ENCODE measurements at regions not wholly inside any gene's neighbourhood (a gene's known extent, or its start where the extent isn't known, plus 50 kb on each side); places are given as distances from the start of the nearest gene placed in this dataset.

GRCh38 chr18:69217196-69218000, 183.3 kb upstream of the DOK6 start:
- POLR2A ChIA-PET: no interaction called here
- intact Hi-C loops (cut with DNase I, micrococcal nuclease): no loop called here
- Mint-ChIP-seq H3K27ac (no peak overlapping the region), H3K36me3 (ENCODE audit: low read depth) (no peaks in the 10 kb centered on the region), H3K4me1 (no peaks in the 10 kb centered on the region), H3K4me3 (no peak overlapping the region), H3K9me3 (ENCODE audit: low read depth) (no peaks in the 10 kb centered on the region), H3K27me3 (no peaks in the 10 kb centered on the region)
- CTCF ChIA-PET: interaction anchor here (0.6 kb wide), 1 partner anchor 150 kb away, joined by 3 read pairs; no protein-coding TSS in a partner anchor
- ATAC-seq: no peak
- no peak for DNase-seq

- intact Hi-C loops (cut with DNase I, micrococcal nuclease): no loop called here
- Mint-ChIP-seq H3K36me3 (ENCODE audit: low read depth) (no peaks in the 10 kb centered on the region), H3K9me3 (ENCODE audit: low read depth) (no peaks in the 10 kb centered on the region), H3K27ac (no peak overlapping the region), H3K4me1 (no peaks in the 10 kb centered on the region), H3K27me3 (no peaks in the 10 kb centered on the region), H3K4me3 (no peak overlapping the region)
- DNase-seq: no peak
- no peak for ATAC-seq
- ChIA-PET POLR2A (no interaction called here), CTCF (no interaction called here)
Observed at GRCh38 chr18:69220529-69220928, 180.2 kb upstream of the DOK6 start.

GRCh38 chr18:69222089-69222488, 178.6 kb upstream of the DOK6 start:
- Mint-ChIP-seq H3K4me1 (no peaks in the 10 kb centered on the region), H3K36me3 (ENCODE audit: low read depth) (no peaks in the 10 kb centered on the region), H3K9me3 (ENCODE audit: low read depth) (no peaks in the 10 kb centered on the region), H3K27me3 (no peaks in the 10 kb centered on the region), H3K27ac (no peak overlapping the region), H3K4me3 (no peak overlapping the region)
- intact Hi-C loops (cut with DNase I, micrococcal nuclease): no loop called here
- ATAC-seq (no peak), DNase-seq (no peak)
- POLR2A ChIA-PET: no interaction called here
- CTCF ChIA-PET: no interaction called here

GRCh38 chr18:69226971-69227370, 173.7 kb upstream of the DOK6 start:
- ATAC-seq (no peak), DNase-seq (no peak)
- no peaks in the 10 kb centered on the region for H3K27me3 Mint-ChIP-seq
- H3K9me3 Mint-ChIP-seq (ENCODE audit: low read depth): no peaks in the 10 kb centered on the region
- POLR2A ChIA-PET: no interaction called here
- intact Hi-C loops (cut with DNase I, micrococcal nuclease): loop anchor here in 1 of 2 experiments (2.0 kb wide), 1 partner anchor 20 kb away; no protein-coding TSS in a partner anchor
- no peak overlapping the region for H3K4me3 Mint-ChIP-seq
- H3K27ac Mint-ChIP-seq: no peak overlapping the region
- H3K36me3 Mint-ChIP-seq (ENCODE audit: low read depth): no peaks in the 10 kb centered on the region
- CTCF ChIA-PET: no interaction called here
- H3K4me1 Mint-ChIP-seq: no peaks in the 10 kb centered on the region

GRCh38 chr18:69230204-69230603, 170.5 kb upstream of the DOK6 start:
- no peaks in the 10 kb centered on the region for H3K9me3 Mint-ChIP-seq (ENCODE audit: low read depth)
- H3K27me3 Mint-ChIP-seq: no peaks in the 10 kb centered on the region
- no peaks in the 10 kb centered on the region for H3K4me1 Mint-ChIP-seq
- ChIA-PET CTCF (no interaction called here), POLR2A (no interaction called here)
- intact Hi-C loops (cut with DNase I, micrococcal nuclease): no loop called here
- no peaks in the 10 kb centered on the region for H3K36me3 Mint-ChIP-seq (ENCODE audit: low read depth)
- no peak for DNase-seq
- no peak overlapping the region for H3K4me3 Mint-ChIP-seq
- no peak overlapping the region for H3K27ac Mint-ChIP-seq
- ATAC-seq: no peak

- Mint-ChIP-seq H3K27ac (no peak overlapping the region), H3K36me3 (ENCODE audit: low read depth) (no peaks in the 10 kb centered on the region), H3K4me3 (no peak overlapping the region), H3K9me3 (ENCODE audit: low read depth) (no peaks in the 10 kb centered on the region), H3K27me3 (no peaks in the 10 kb centered on the region), H3K4me1 (no peaks in the 10 kb centered on the region)
- ChIA-PET CTCF (interaction anchor here (0.7 kb wide), 1 partner anchor 33 kb away, joined by 3 read pairs; no protein-coding TSS in a partner anchor), POLR2A (no interaction called here)
- DNase-seq: no peak
- no peak for ATAC-seq
- intact Hi-C loops (cut with DNase I, micrococcal nuclease): no loop called here
Observed at GRCh38 chr18:69233465-69234054, 167.1 kb upstream of the DOK6 start.

- ChIA-PET POLR2A (no interaction called here), CTCF (no interaction called here)
- DNase-seq (no peak), ATAC-seq (no peak)
- H3K27me3 Mint-ChIP-seq: peaks cover 2% of the 10 kb centered on the region
- no peaks in the 10 kb centered on the region for H3K36me3 Mint-ChIP-seq (ENCODE audit: low read depth)
- H3K4me1 Mint-ChIP-seq: no peaks in the 10 kb centered on the region
- H3K4me3 Mint-ChIP-seq: no peak overlapping the region
- no peak overlapping the region for H3K27ac Mint-ChIP-seq
- intact Hi-C loops (cut with DNase I, micrococcal nuclease): loop anchor here in 1 of 2 experiments (10.0 kb wide), 1 partner anchor 565 kb away; no protein-coding TSS in a partner anchor
- no peaks in the 10 kb centered on the region for H3K9me3 Mint-ChIP-seq (ENCODE audit: low read depth)
Observed at GRCh38 chr18:69239849-69240674, 160.6 kb upstream of the DOK6 start.

GRCh38 chr18:69246027-69246426, 154.7 kb upstream of the DOK6 start:
- Mint-ChIP-seq H3K9me3 (ENCODE audit: low read depth) (no peaks in the 10 kb centered on the region), H3K4me3 (no peak overlapping the region), H3K36me3 (ENCODE audit: low read depth) (no peaks in the 10 kb centered on the region), H3K27me3 (peaks cover 3% of the 10 kb centered on the region), H3K27ac (no peak overlapping the region), H3K4me1 (no peaks in the 10 kb centered on the region)
- POLR2A ChIA-PET: no interaction called here
- no peak for ATAC-seq
- CTCF ChIA-PET: no interaction called here
- intact Hi-C loops (cut with DNase I, micrococcal nuclease): loop anchor here in 1 of 2 experiments (10.0 kb wide), 1 partner anchor 559 kb away; no protein-coding TSS in a partner anchor
- no peak for DNase-seq

- H3K27ac Mint-ChIP-seq: no peak overlapping the region
- intact Hi-C loops (cut with DNase I, micrococcal nuclease): no loop called here
- H3K4me3 Mint-ChIP-seq: no peak overlapping the region
- ChIA-PET POLR2A (no interaction called here), CTCF (no interaction called here)
- H3K27me3 Mint-ChIP-seq: peaks cover 3% of the 10 kb centered on the region
- ATAC-seq (no peak), DNase-seq (no peak)
- no peaks in the 10 kb centered on the region for H3K9me3 Mint-ChIP-seq (ENCODE audit: low read depth)
- H3K36me3 Mint-ChIP-seq (ENCODE audit: low read depth): no peaks in the 10 kb centered on the region
- no peaks in the 10 kb centered on the region for H3K4me1 Mint-ChIP-seq
Observed at GRCh38 chr18:69250305-69251151, 150.2 kb upstream of the DOK6 start.

- CTCF ChIA-PET: no interaction called here
- H3K4me3 Mint-ChIP-seq: no peak overlapping the region
- H3K27me3 Mint-ChIP-seq: no peaks in the 10 kb centered on the region
- DNase-seq: no peak
- H3K27ac Mint-ChIP-seq: no peak overlapping the region
- intact Hi-C loops (cut with DNase I, micrococcal nuclease): no loop called here
- ATAC-seq: no peak
- no peaks in the 10 kb centered on the region for H3K9me3 Mint-ChIP-seq (ENCODE audit: low read depth)
- H3K4me1 Mint-ChIP-seq: no peaks in the 10 kb centered on the region
- no peaks in the 10 kb centered on the region for H3K36me3 Mint-ChIP-seq (ENCODE audit: low read depth)
- POLR2A ChIA-PET: no interaction called here
Observed at GRCh38 chr18:69257861-69258458, 142.7 kb upstream of the DOK6 start.

GRCh38 chr18:69259282-69259681, 141.4 kb upstream of the DOK6 start:
- H3K4me1 Mint-ChIP-seq: no peaks in the 10 kb centered on the region
- H3K9me3 Mint-ChIP-seq (ENCODE audit: low read depth): no peaks in the 10 kb centered on the region
- CTCF ChIA-PET: no interaction called here
- POLR2A ChIA-PET: no interaction called here
- H3K27me3 Mint-ChIP-seq: no peaks in the 10 kb centered on the region
- no peak for ATAC-seq
- intact Hi-C loops (cut with DNase I, micrococcal nuclease): no loop called here
- DNase-seq: no peak
- no peak overlapping the region for H3K27ac Mint-ChIP-seq
- H3K36me3 Mint-ChIP-seq (ENCODE audit: low read depth): no peaks in the 10 kb centered on the region
- H3K4me3 Mint-ChIP-seq: no peak overlapping the region

Measured in activated CD4-positive, alpha-beta T cell treated with anti-CD3 and anti-CD28 coated beads for 36 hours (primary cell).